Gastroesophageal sphincter (tissue), 4 donors: ENCODE measurements at regions not wholly inside any gene's neighbourhood (a gene's known extent, or its start where the extent isn't known, plus 50 kb on each side); places are given as distances from the start of the nearest gene placed in this dataset.

Source experiments
- ATAC-seq: fragments of 150-250 bp; one replicate; pipeline ENCODE4 v1.9.1; 2016; ENCODE audit warnings: mild to moderate bottlenecking, moderate library complexity
- H3K27ac ChIP-seq, 4 donors: fragments of 200-600 bp; sonication (generic) in 3 of 4; 1 replicate in 3 of 4; 2 replicates in 1 of 4; pipeline ENCODE4 v1.5.1; 2016 to 2019
- H3K27me3 ChIP-seq: fragments of 200-600 bp; sonication (generic); one replicate; pipeline ENCODE4 v1.5.1; 2019
- H3K36me3 ChIP-seq, 2 donors: fragments of 200-600 bp; sonication (generic); one replicate each; pipeline ENCODE4 v1.5.1; 2019; ENCODE audit warnings: control low read depth in 1 of 2
- H3K4me1 ChIP-seq, 3 donors: fragments of 200-600 bp; sonication (generic); 1 replicate in 2 of 3; 2 replicates in 1 of 3; pipeline ENCODE4 v1.5.1; 2016 to 2019; ENCODE audit warnings: control low read depth in 2 of 3
- H3K4me3 ChIP-seq, 2 donors: fragments of 200-600 bp; sonication (generic); one replicate each; pipeline ENCODE4 v1.5.1; 2019; ENCODE audit warnings: mild to moderate bottlenecking in 1 of 2, moderate library complexity in 1 of 2
- H3K9me3 ChIP-seq, 3 donors: fragments of 200-600 bp; sonication (generic); one replicate each; pipeline ENCODE4 v1.5.1; 2017 to 2019; ENCODE audit warnings: control low read depth in 2 of 3
- CTCF ChIP-seq, 4 experiments: fragments of 200-600 bp in 2 of 4; fragments of 450-650 bp in 2 of 4; sonication (generic) in 1 of 4; IDR thresholded peaks; one replicate each; pipeline ENCODE4 v1.5.1; 2017 to 2019; ENCODE audit warnings: antibody characterized with exemption in 4 of 4, mild to moderate bottlenecking in 2 of 4, moderate library complexity in 2 of 4
- EP300 ChIP-seq: sonication (generic); formaldehyde crosslinking; IDR thresholded peaks from one replicate; pipeline ENCODE4 v1.6.1; 2017; ENCODE audit warnings: antibody characterized with exemption, mild to moderate bottlenecking
- POLR2A ChIP-seq, 2 donors: fragments of 450-650 bp; IDR thresholded peaks; one replicate each; pipeline ENCODE4 v1.6.1; 2017; ENCODE audit warnings: antibody characterized with exemption in 2 of 2, mild to moderate bottlenecking in 2 of 2, moderate library complexity in 1 of 2
- POLR2AphosphoS5 ChIP-seq: sonication (generic); formaldehyde crosslinking; IDR thresholded peaks from one replicate; pipeline ENCODE4 v1.6.1; 2017; ENCODE audit warnings: antibody characterized with exemption
- WGBS, 2 donors: methylation state at CpG; one replicate each; pipeline ENCODE4 v1.1.5; 2018; ENCODE audit warnings: low coverage in 1 of 2; 5-methylcytosine and 5-hydroxymethylcytosine counted together

- H3K27me3 ChIP-seq = no peaks in the 10 kb centered on the region
- H3K27ac ChIP-seq = no peak overlapping the region
- H3K4me3 ChIP-seq = no peak overlapping the region
- ATAC-seq = no peak
- no peaks in the 10 kb centered on the region for H3K9me3 ChIP-seq
- no peaks in the 10 kb centered on the region for H3K4me1 ChIP-seq
- H3K36me3 ChIP-seq = no peaks in the 10 kb centered on the region
- WGBS, 2 donors = 63% methylated on average over 2 of the region's 2 CpGs
- no peak for TF ChIP-seq CTCF (IDR thresholded peaks at IDR 0.05)
- TF ChIP-seq POLR2A (IDR thresholded peaks at IDR 0.05) = no peak
- TF ChIP-seq EP300 = no peak
- TF ChIP-seq POLR2AphosphoS5 = no peak
Observed at GRCh38 chr7:119335405-119335804, 937.6 kb upstream of the KCND2 start.

DNA sequence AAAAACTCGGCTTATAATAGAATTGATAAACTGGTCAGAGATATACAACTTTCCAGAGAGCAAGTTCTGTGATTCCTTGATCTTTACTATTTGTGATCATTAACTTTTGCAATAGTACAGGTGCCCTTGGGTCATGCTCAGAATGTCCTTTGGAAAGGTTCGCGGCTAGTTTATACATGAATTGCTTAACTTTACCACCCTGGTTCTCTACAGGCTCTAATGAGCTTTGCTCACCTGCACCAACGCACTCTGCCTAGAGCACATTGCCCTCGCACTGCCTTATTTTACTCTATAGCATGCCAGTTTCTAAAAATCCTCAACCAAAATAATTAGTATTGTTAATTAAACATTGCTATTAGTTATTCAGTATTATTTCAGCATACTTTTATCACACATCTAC lies 931.2 kb upstream of the KCND2 start:
- no peak for ATAC-seq
- no peaks in the 10 kb centered on the region for H3K36me3 ChIP-seq
- no peaks in the 10 kb centered on the region for H3K4me1 ChIP-seq
- H3K27ac ChIP-seq = no peak overlapping the region
- H3K9me3 ChIP-seq = no peaks in the 10 kb centered on the region
- H3K4me3 ChIP-seq = no peak overlapping the region
- H3K27me3 ChIP-seq = no peaks in the 10 kb centered on the region
- TF ChIP-seq CTCF (IDR thresholded peaks at IDR 0.05) (no peak), POLR2AphosphoS5 (no peak), EP300 (no peak), POLR2A (IDR thresholded peaks at IDR 0.05) (no peak)
- WGBS, 2 donors = 86 to 91% methylated on average over 5 of the region's 5 CpGs

DNA sequence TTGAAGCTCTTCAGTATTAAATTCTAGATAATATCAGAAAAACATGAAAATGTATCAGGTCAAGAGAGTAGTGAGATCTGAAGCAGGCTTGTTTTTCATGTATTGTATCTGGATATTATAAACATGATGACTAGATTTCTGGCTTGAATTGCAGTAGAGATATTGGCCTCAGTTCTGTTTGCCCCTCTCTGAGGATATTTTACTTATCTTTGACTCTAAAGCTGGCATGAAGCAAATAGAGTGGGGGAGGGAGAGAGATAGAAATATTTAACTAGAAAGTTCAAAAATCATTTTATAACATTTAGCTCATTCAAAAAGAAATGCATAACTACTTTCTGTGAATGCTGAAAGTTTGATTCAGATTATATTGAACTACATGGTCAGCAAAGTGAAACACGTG lies 929.7 kb upstream of the KCND2 start:
- Histone ChIP-seq H3K27me3 (no peaks in the 10 kb centered on the region), H3K4me1 (no peaks in the 10 kb centered on the region), H3K9me3 (no peaks in the 10 kb centered on the region), H3K27ac (no peak overlapping the region), H3K36me3 (no peaks in the 10 kb centered on the region), H3K4me3 (no peak overlapping the region)
- ATAC-seq = no peak
- TF ChIP-seq POLR2AphosphoS5 = no peak
- no peak for TF ChIP-seq CTCF (IDR thresholded peaks at IDR 0.05)
- no peak for TF ChIP-seq POLR2A (IDR thresholded peaks at IDR 0.05)
- no peak for TF ChIP-seq EP300
- WGBS, 2 donors = 15 to 33% methylated on average over 1 of the region's 1 CpG

GRCh38 chr7:119344466-119344865 lies 928.5 kb upstream of the KCND2 start:
- Histone ChIP-seq H3K4me3 (no peak overlapping the region), H3K36me3 (no peaks in the 10 kb centered on the region), H3K9me3 (no peaks in the 10 kb centered on the region), H3K27ac (no peak overlapping the region), H3K27me3 (no peaks in the 10 kb centered on the region), H3K4me1 (no peaks in the 10 kb centered on the region)
- TF ChIP-seq POLR2AphosphoS5 (no peak), CTCF (IDR thresholded peaks at IDR 0.05) (no peak), POLR2A (IDR thresholded peaks at IDR 0.05) (no peak), EP300 (no peak)
- 34 to 36% methylated on average over 2 of the region's 2 CpGs for WGBS, 2 donors
- ATAC-seq = no peak

DNA sequence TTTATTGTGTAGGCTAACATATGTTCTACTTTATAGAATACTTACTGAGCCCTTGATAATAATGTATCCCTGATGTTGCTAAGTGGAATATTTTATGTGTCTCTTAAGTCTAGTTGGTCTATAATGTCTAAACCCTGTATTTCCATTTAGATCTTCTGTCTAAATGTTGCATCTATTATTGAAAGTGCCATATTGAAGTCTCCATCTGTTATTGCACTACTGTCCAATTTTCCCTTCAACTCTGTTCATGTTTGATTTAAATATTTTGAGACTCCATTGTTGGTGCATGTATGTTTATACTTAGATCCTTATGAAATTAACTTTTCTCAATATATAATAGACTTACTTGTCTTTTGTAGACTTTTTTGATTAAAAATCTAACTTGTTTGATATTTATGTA lies 924.5 kb upstream of the KCND2 start:
- no peaks in the 10 kb centered on the region for H3K4me1 ChIP-seq
- H3K36me3 ChIP-seq = no peaks in the 10 kb centered on the region
- no peak for TF ChIP-seq EP300
- TF ChIP-seq POLR2AphosphoS5 = no peak
- no peak for TF ChIP-seq CTCF (IDR thresholded peaks at IDR 0.05)

More for the DNA sequence above, 924.5 kb upstream of the KCND2 start:
- Histone ChIP-seq H3K9me3 (no peaks in the 10 kb centered on the region), H3K27me3 (no peaks in the 10 kb centered on the region), H3K4me3 (no peak overlapping the region), H3K27ac (no peak overlapping the region)
- ATAC-seq = no peak
